GM18520 (cell line): ENCODE measurements at regions not wholly inside any gene's neighbourhood (a gene's known extent, or its start where the extent isn't known, plus 50 kb on each side); places are given as distances from the start of the nearest gene placed in this dataset.

Experiments used
- ATAC-seq: cut with Tn5 transposase; IDR thresholded peaks from one replicate; pipeline ENCODE4 v1.9.1; 2021; ENCODE audit not compliant: unreplicated experiment

GRCh38 chr11:39304586-39304985 is 2154.9 kb downstream of the LRRC4C start:
- no peak for ATAC-seq

- ATAC-seq: no peak
Measured at GRCh38 chr11:39294648-39295047, 2164.8 kb downstream of the LRRC4C start.

GRCh38 chr11:39288011-39288410 is 2171.4 kb downstream of the LRRC4C start:
- no peak for ATAC-seq

GRCh38 chr11:39268176-39268690 is 2191.2 kb downstream of the LRRC4C start:
- ATAC-seq: no peak

- ATAC-seq: no peak
Measured at GRCh38 chr11:39255648-39256047, 2203.8 kb downstream of the LRRC4C start.

GRCh38 chr11:39249566-39250365 is 2209.7 kb downstream of the LRRC4C start:
- no peak for ATAC-seq

GRCh38 chr11:39247570-39248137 is 2211.8 kb downstream of the LRRC4C start:
- no peak for ATAC-seq

GRCh38 chr11:39239553-39239952 is 2219.9 kb downstream of the LRRC4C start:
- ATAC-seq: no peak

GRCh38 chr11:39236916-39237315 is 2222.5 kb downstream of the LRRC4C start:
- no peak for ATAC-seq

GRCh38 chr11:39221550-39222138 is 2237.8 kb downstream of the LRRC4C start:
- ATAC-seq: no peak

GRCh38 chr11:39220501-39221230 is 2238.8 kb downstream of the LRRC4C start:
- no peak for ATAC-seq

- ATAC-seq: no peak
Measured at GRCh38 chr11:39220069-39220468, 2239.4 kb downstream of the LRRC4C start.

GRCh38 chr11:39209981-39210380 is 2249.5 kb downstream of the LRRC4C start:
- no peak for ATAC-seq

GRCh38 chr11:39205236-39205995 is 2254.0 kb downstream of the LRRC4C start:
- no peak for ATAC-seq

GRCh38 chr11:39192671-39193070 is 2266.8 kb downstream of the LRRC4C start:
- no peak for ATAC-seq

- ATAC-seq: no peak
Measured at GRCh38 chr11:39190751-39191150, 2268.7 kb downstream of the LRRC4C start.

GRCh38 chr11:39177678-39178077 is 2281.8 kb downstream of the LRRC4C start:
- ATAC-seq: no peak

GRCh38 chr11:39174965-39175364 is 2284.5 kb downstream of the LRRC4C start:
- no peak for ATAC-seq

- ATAC-seq: no peak
Measured at GRCh38 chr11:39174196-39174595, 2285.3 kb downstream of the LRRC4C start.

GRCh38 chr11:39165021-39165420 is 2294.4 kb downstream of the LRRC4C start:
- no peak for ATAC-seq

GRCh38 chr11:39149214-39149613 is 2310.2 kb downstream of the LRRC4C start:
- ATAC-seq: no peak
